SK-N-SH treated with all-trans-retinoic acid at 6 μM for 48 hours (cell line): ENCODE measurements at regions not wholly inside any gene's neighbourhood (a gene's known extent, or its start where the extent isn't known, plus 50 kb on each side); places are given as distances from the start of the nearest gene placed in this dataset.
A peak's percentile ranks its signal among the peaks of the same experiment; 100 is the strongest.

ENCODE experiments used
- ATAC-seq: fragments of 200-7000 bp; cut with Tn5 transposase; 3 replicates; pipeline ENCODE4 v1.9.1; 2020; ENCODE audit warnings: mild to moderate bottlenecking, moderate library complexity
- ARNTL ChIP-seq: fragments of 450-650 bp; formaldehyde crosslinking; IDR thresholded peaks from 2 replicates; pipeline ENCODE4 v1.5.0; 2020; ENCODE audit warnings: low read depth, mild to moderate bottlenecking, moderate library complexity, borderline replicate concordance
- BACH2 ChIP-seq: fragments of 250-450 bp; sonication (Bioruptor Pico); IDR thresholded peaks from 2 replicates; pipeline ENCODE4 v1.9.0; 2021; ENCODE audit warnings: mild to moderate bottlenecking, borderline replicate concordance
- CSDC2 ChIP-seq: fragments of 250-450 bp; sonication (Bioruptor Pico); IDR thresholded peaks from 2 replicates; pipeline ENCODE4 v1.5.0; 2020; ENCODE audit warnings: mild to moderate bottlenecking, moderate library complexity
- ESRRG ChIP-seq: fragments of 250-450 bp; sonication (Bioruptor Pico); IDR thresholded peaks from 2 replicates; pipeline ENCODE4 v1.6.1; 2021; ENCODE audit warnings: mild to moderate bottlenecking
- GLIS3 ChIP-seq: fragments of 250-450 bp; sonication (Bioruptor Pico); IDR thresholded peaks from 2 replicates; pipeline ENCODE4 v1.5.0; 2020; ENCODE audit warnings: mild to moderate bottlenecking, moderate library complexity
- ISL1 ChIP-seq: fragments of 250-450 bp; sonication (Bioruptor Pico); IDR thresholded peaks from 2 replicates; pipeline ENCODE4 v2.1.2; 2022; ENCODE audit warnings: mild to moderate bottlenecking, moderate library complexity
- OSR1 ChIP-seq: fragments of 250-450 bp; sonication (Bioruptor Pico); IDR thresholded peaks from 2 replicates; pipeline ENCODE4 v1.8.0; 2022; ENCODE audit warnings: moderate library complexity, mild to moderate bottlenecking, inconsistent platforms
- PPARA ChIP-seq: fragments of 250-450 bp; sonication (Bioruptor Pico); IDR thresholded peaks from 2 replicates; pipeline ENCODE4 v1.5.0; 2020; ENCODE audit warnings: mild to moderate bottlenecking, borderline replicate concordance
- RARB ChIP-seq: fragments of 250-450 bp; sonication (Bioruptor Pico); IDR thresholded peaks from 2 replicates; pipeline ENCODE4 v1.8.0; 2021; ENCODE audit warnings: mild to moderate bottlenecking, moderate library complexity
- SNAI2 ChIP-seq: fragments of 250-450 bp; sonication (Bioruptor Pico); IDR thresholded peaks from 2 replicates; pipeline ENCODE4 v1.5.0; 2020; ENCODE audit warnings: mild to moderate bottlenecking, moderate library complexity
- TCF4 ChIP-seq: fragments of 250-450 bp; sonication (Bioruptor Pico); IDR thresholded peaks from 2 replicates; pipeline ENCODE4 v1.8.0; 2021; ENCODE audit warnings: mild to moderate bottlenecking, moderate library complexity, borderline replicate concordance
- ZC3H10 ChIP-seq: fragments of 250-450 bp; sonication (Bioruptor Pico); IDR thresholded peaks from 2 replicates; pipeline ENCODE4 v1.5.1; 2021; ENCODE audit warnings: mild to moderate bottlenecking, moderate library complexity
- ZFP3 ChIP-seq: fragments of 250-450 bp; sonication (Bioruptor Pico); IDR thresholded peaks from 2 replicates; pipeline ENCODE4 v1.5.0; 2020; ENCODE audit warnings: mild to moderate bottlenecking, moderate library complexity
- ZFP30 ChIP-seq: fragments of 450-650 bp; formaldehyde crosslinking; IDR thresholded peaks from 2 replicates; pipeline ENCODE4 v1.5.0; 2022; ENCODE audit warnings: mild to moderate bottlenecking, moderate library complexity
- ZNF565 ChIP-seq: fragments of 450-650 bp; formaldehyde crosslinking; conservative IDR thresholded peaks from 2 replicates; pipeline ENCODE4 v1.5.0; 2020; ENCODE audit warnings: low read depth, mild to moderate bottlenecking, moderate library complexity
- ZNF70 ChIP-seq: fragments of 450-650 bp; formaldehyde crosslinking; IDR thresholded peaks from 2 replicates; pipeline ENCODE4 v1.5.0; 2020; ENCODE audit warnings: mild to moderate bottlenecking, moderate library complexity
- ZNF8 ChIP-seq: fragments of 450-650 bp; formaldehyde crosslinking; IDR thresholded peaks from 2 replicates; pipeline ENCODE4 v1.5.0; 2020; ENCODE audit warnings: mild to moderate bottlenecking, moderate library complexity
- TF ChIP-seq, protein P1 (sequence below): fragments of 250-450 bp; sonication (Bioruptor Pico); IDR thresholded peaks from 2 replicates; pipeline ENCODE4 v1.5.1; 2020; ENCODE audit warnings: low read depth, mild to moderate bottlenecking, moderate library complexity
- TF ChIP-seq, protein P2 (sequence below): fragments of 250-450 bp; sonication (Bioruptor Pico); IDR thresholded peaks from 2 replicates; pipeline ENCODE4 v1.5.0; 2020; ENCODE audit warnings: mild to moderate bottlenecking, moderate library complexity
- TF ChIP-seq, protein P3 (sequence below): fragments of 250-450 bp; sonication (Bioruptor Pico); IDR thresholded peaks from 2 replicates; pipeline ENCODE4 v1.8.0; 2021; ENCODE audit warnings: low read depth, mild to moderate bottlenecking, moderate library complexity, borderline replicate concordance
- TF ChIP-seq, protein P4 (sequence below): fragments of 250-450 bp; sonication (Bioruptor Pico); IDR thresholded peaks from 2 replicates; pipeline ENCODE4 v1.8.0; 2020; ENCODE audit warnings: mild to moderate bottlenecking, moderate library complexity, borderline replicate concordance

DNA sequence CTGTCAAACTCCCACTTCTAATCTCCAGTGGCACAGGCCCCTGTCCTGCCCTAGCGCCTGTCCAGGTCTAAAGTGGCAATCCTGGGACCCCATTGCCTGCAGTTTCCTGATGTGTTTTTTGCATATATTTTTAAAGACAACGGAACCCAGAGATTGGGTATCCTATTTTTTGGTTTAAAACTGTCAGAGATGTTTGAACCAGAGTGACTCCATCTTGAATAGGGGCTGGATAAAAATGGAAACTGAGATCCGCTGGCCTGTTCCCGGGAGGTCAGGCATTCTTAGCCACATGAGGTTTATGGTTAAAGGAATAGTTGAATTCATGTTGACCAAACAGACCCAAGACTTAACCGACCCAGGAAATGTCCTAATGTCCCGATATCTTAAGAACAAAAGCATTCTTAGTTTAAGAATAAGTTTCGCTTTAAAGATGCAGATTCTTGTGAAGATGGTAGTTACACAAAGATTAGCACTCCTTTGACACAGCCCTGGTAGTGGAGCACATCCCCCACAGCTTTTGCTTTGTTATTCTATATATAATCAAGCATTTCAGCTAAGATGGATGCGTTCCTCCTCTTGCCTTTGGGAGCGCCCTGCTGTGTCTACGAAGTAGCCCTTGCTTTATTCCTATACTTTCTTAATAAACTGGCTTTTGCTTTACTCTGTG lies 332.1 kb downstream of the UQCRFS1 start:
- TF ChIP-seq ZFP30 (CRISPR knock-in tag) (no peak), ESRRG (CRISPR knock-in tag) (no peak), RARB (no peak)
- TF ChIP-seq, protein P1, sequence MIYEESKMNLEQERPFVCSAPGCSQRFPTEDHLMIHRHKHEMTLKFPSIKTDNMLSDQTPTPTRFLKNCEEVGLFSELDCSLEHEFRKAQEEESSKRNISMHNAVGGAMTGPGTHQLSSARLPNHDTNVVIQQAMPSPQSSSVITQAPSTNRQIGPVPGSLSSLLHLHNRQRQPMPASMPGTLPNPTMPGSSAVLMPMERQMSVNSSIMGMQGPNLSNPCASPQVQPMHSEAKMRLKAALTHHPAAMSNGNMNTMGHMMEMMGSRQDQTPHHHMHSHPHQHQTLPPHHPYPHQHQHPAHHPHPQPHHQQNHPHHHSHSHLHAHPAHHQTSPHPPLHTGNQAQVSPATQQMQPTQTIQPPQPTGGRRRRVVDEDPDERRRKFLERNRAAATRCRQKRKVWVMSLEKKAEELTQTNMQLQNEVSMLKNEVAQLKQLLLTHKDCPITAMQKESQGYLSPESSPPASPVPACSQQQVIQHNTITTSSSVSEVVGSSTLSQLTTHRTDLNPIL (CRISPR knock-in tag), result no peak
- ATAC-seq, result no peak

DNA sequence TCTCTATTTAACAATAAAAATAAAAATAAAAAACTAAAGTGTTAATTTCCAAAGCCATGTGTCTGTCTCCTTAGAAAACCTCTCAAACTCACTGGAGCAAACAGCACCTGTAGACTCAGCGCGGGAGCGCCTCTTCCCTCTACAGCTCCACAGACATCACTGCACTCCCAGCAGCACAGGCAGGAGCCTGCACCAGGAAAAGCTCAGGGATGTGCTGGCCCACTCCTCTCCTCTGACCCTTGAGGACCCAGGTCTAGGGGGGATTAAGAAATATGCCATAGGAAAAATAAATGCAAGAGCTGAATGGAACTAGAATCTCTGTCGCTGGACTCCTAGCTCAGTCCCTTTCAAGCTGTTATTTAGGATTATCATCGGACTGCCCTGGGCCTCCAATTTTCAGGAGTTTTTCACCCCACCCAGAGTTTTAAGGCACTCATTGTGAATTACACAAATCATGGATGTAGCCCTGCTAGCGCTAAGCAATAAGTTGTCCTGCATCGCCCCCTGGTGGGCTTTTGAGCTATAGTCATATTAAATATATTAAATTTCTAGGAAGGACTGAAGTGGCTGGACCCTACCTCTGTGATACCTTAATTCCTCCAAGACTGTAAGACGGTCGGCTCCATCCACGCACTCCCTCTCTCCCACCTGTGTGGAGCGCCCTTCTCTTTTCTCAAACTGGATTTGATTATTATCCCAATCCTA lies 333.9 kb downstream of the UQCRFS1 start:
- ATAC-seq, result peak; percentile 90
- no peak for TF ChIP-seq OSR1
- TF ChIP-seq ZNF70 (CRISPR knock-in tag), result no peak
- TF ChIP-seq ZC3H10, result no peak
- TF ChIP-seq SNAI2, result no peak
- TF ChIP-seq, protein P2, sequence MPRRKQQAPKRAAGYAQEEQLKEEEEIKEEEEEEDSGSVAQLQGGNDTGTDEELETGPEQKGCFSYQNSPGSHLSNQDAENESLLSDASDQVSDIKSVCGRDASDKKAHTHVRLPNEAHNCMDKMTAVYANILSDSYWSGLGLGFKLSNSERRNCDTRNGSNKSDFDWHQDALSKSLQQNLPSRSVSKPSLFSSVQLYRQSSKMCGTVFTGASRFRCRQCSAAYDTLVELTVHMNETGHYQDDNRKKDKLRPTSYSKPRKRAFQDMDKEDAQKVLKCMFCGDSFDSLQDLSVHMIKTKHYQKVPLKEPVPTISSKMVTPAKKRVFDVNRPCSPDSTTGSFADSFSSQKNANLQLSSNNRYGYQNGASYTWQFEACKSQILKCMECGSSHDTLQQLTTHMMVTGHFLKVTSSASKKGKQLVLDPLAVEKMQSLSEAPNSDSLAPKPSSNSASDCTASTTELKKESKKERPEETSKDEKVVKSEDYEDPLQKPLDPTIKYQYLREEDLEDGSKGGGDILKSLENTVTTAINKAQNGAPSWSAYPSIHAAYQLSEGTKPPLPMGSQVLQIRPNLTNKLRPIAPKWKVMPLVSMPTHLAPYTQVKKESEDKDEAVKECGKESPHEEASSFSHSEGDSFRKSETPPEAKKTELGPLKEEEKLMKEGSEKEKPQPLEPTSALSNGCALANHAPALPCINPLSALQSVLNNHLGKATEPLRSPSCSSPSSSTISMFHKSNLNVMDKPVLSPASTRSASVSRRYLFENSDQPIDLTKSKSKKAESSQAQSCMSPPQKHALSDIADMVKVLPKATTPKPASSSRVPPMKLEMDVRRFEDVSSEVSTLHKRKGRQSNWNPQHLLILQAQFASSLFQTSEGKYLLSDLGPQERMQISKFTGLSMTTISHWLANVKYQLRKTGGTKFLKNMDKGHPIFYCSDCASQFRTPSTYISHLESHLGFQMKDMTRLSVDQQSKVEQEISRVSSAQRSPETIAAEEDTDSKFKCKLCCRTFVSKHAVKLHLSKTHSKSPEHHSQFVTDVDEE, result no peak
- TF ChIP-seq, protein P3, sequence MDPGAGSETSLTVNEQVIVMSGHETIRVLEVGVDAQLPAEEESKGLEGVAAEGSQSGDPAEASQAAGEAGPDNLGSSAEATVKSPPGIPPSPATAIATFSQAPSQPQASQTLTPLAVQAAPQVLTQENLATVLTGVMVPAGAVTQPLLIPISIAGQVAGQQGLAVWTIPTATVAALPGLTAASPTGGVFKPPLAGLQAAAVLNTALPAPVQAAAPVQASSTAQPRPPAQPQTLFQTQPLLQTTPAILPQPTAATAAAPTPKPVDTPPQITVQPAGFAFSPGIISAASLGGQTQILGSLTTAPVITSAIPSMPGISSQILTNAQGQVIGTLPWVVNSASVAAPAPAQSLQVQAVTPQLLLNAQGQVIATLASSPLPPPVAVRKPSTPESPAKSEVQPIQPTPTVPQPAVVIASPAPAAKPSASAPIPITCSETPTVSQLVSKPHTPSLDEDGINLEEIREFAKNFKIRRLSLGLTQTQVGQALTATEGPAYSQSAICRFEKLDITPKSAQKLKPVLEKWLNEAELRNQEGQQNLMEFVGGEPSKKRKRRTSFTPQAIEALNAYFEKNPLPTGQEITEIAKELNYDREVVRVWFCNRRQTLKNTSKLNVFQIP (CRISPR knock-in tag), result no peak
- TF ChIP-seq ESRRG (CRISPR knock-in tag), result no peak
- TF ChIP-seq RARB, result no peak
- no peak for TF ChIP-seq GLIS3 (CRISPR knock-in tag)
- no peak for TF ChIP-seq ZNF565 (CRISPR knock-in tag)
- TF ChIP-seq ZFP30 (CRISPR knock-in tag), result no peak
- TF ChIP-seq ZNF8, result no peak
- no peak for TF ChIP-seq BACH2 (CRISPR knock-in tag)
- no peak for TF ChIP-seq ZFP3 (CRISPR knock-in tag)
- no peak for TF ChIP-seq TCF4 (CRISPR knock-in tag)
- TF ChIP-seq ARNTL (CRISPR knock-in tag), result no peak
- no peak for TF ChIP-seq CSDC2 (CRISPR knock-in tag)
- no peak for TF ChIP-seq ISL1 (CRISPR knock-in tag)
- TF ChIP-seq, all 23 proteins: peak for 0

DNA sequence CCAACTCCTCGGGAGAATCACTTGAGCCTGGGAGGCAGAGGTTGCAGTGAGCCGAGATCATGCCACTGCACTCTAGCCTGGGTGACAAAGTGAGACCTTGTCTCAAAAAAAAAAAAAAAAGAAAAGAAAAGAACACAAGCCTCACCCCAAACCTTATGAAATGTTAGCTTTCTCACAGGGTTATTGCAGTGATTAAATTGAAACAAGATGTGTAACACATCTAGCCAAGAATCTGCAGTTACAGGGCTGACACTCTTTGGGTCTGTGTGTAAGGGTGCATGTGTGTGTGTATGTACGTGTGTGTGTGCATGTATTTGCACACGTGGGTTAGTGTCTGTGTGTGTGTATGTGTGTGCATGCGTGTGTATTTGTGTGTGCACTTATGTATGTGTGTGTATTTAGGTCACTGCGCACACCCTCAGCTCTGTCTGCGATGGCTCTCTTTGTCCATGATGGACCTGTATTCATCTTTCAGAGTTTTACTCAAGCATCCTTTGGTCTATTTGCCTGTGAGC lies 336.3 kb downstream of the UQCRFS1 start:
- no peak for ATAC-seq
- TF ChIP-seq, protein P1 (CRISPR knock-in tag), result no peak
- TF ChIP-seq CSDC2 (CRISPR knock-in tag), result no peak
- TF ChIP-seq SNAI2, result no peak
- no peak for TF ChIP-seq ZNF8
- TF ChIP-seq ESRRG (CRISPR knock-in tag), result no peak
- TF ChIP-seq, protein P4, sequence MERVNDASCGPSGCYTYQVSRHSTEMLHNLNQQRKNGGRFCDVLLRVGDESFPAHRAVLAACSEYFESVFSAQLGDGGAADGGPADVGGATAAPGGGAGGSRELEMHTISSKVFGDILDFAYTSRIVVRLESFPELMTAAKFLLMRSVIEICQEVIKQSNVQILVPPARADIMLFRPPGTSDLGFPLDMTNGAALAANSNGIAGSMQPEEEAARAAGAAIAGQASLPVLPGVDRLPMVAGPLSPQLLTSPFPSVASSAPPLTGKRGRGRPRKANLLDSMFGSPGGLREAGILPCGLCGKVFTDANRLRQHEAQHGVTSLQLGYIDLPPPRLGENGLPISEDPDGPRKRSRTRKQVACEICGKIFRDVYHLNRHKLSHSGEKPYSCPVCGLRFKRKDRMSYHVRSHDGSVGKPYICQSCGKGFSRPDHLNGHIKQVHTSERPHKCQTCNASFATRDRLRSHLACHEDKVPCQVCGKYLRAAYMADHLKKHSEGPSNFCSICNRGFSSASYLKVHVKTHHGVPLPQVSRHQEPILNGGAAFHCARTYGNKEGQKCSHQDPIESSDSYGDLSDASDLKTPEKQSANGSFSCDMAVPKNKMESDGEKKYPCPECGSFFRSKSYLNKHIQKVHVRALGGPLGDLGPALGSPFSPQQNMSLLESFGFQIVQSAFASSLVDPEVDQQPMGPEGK (CRISPR knock-in tag), result no peak
- no peak for TF ChIP-seq PPARA (CRISPR knock-in tag)
- TF ChIP-seq ARNTL (CRISPR knock-in tag), result no peak
- TF ChIP-seq, protein P3 (CRISPR knock-in tag), result no peak
- TF ChIP-seq, protein P2, result no peak
- TF ChIP-seq ISL1 (CRISPR knock-in tag), result no peak
- TF ChIP-seq TCF4 (CRISPR knock-in tag), result no peak
- TF ChIP-seq, all 23 proteins: peak for 0
